ENCODE measurements at regions not wholly inside any gene's neighbourhood (a gene's known extent, or its start where the extent isn't known, plus 50 kb on each side); places are given as distances from the start of the nearest gene placed in this dataset.
"Not testable (repeated sequence)": the region's sequence is repeated elsewhere in the genome, so short reads cannot be mapped to it uniquely, and the experiment has no call there.

DNA sequence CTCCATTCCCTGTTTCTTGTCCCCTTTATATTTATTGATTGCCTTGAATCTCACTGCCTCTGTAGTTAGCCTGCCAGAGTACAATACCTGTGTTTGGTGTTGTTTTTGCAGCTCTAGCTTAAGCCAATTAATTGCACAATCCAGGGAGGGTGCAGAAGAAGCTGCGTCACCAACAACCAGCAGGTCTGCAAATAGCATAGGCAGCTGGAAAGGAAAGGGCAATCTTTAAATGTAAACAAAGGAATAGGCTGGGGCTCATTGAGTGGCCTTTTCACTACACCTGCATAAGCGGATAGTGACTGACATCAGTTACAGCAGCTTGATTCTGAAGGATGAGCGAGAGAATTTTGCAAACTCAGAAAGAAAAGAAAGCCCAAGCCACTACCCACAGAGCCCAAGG, 106.8 kb upstream of the RAI2 start:
- Histone ChIP-seq H3K4me1 (no peaks in the 10 kb centered on the region), H3K4me3 (no peak overlapping the region), H3K36me3 (no peaks in the 10 kb centered on the region), H3K27me3 (no peaks in the 10 kb centered on the region), H3K9me3 (no peaks in the 10 kb centered on the region), H3K27ac (no peak overlapping the region)
- TF ChIP-seq, protein P1, sequence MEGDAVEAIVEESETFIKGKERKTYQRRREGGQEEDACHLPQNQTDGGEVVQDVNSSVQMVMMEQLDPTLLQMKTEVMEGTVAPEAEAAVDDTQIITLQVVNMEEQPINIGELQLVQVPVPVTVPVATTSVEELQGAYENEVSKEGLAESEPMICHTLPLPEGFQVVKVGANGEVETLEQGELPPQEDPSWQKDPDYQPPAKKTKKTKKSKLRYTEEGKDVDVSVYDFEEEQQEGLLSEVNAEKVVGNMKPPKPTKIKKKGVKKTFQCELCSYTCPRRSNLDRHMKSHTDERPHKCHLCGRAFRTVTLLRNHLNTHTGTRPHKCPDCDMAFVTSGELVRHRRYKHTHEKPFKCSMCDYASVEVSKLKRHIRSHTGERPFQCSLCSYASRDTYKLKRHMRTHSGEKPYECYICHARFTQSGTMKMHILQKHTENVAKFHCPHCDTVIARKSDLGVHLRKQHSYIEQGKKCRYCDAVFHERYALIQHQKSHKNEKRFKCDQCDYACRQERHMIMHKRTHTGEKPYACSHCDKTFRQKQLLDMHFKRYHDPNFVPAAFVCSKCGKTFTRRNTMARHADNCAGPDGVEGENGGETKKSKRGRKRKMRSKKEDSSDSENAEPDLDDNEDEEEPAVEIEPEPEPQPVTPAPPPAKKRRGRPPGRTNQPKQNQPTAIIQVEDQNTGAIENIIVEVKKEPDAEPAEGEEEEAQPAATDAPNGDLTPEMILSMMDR (IDR thresholded peaks at IDR 0.05): no peak
- TF ChIP-seq EP300 (IDR thresholded peaks at IDR 0.05) (no peak), POLR2A (IDR thresholded peaks at IDR 0.05) (no peak)
- WGBS, 2 donors: 59 to 61% methylated on average over 3 of the region's 3 CpGs
- no peak for DNase-seq (ENCODE audit: low spot score in 2 of 2)

GRCh38 chrX:17964871-17965270, 103.8 kb upstream of the RAI2 start:
- Histone ChIP-seq H3K4me3 (no peak overlapping the region), H3K4me1 (no peaks in the 10 kb centered on the region), H3K9me3 (no peaks in the 10 kb centered on the region), H3K36me3 (no peaks in the 10 kb centered on the region), H3K27ac (peak overlapping the region in 1 of 4 donors; percentile 54), H3K27me3 (no peaks in the 10 kb centered on the region)
- TF ChIP-seq EP300 (IDR thresholded peaks at IDR 0.05): peak in 1 of 2 donors; percentile 65
- no peak for TF ChIP-seq POLR2A (IDR thresholded peaks at IDR 0.05)
- DNase-seq (ENCODE audit: low spot score in 2 of 2): peak in 1 of 2 donors; percentile 68
- 40 to 50% methylated on average over 1 of the region's 1 CpG for WGBS, 2 donors

DNA sequence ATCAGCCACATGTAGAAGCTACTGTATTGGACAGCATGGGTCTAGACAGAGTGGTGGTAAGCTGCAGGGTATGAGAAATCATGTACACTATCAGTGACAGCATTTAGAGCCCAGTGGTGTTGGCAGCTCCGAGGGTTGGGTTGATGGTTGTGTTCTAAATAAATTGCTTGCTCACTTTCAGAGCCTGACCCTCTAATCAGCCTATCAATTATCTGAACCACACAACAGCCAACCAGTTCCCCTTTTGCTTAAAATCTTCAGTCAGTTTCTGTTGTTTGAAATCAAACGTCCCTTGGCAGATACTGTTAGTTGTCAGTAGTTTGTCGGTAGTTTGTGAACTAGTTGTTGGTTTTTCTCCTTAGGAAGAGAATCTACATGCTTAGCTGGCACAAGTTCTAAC, 99.8 kb upstream of the RAI2 start:
- Histone ChIP-seq H3K4me3 (no peak overlapping the region), H3K9me3 (no peaks in the 10 kb centered on the region), H3K4me1 (no peaks in the 10 kb centered on the region), H3K27ac (no peak overlapping the region), H3K27me3 (no peaks in the 10 kb centered on the region), H3K36me3 (no peaks in the 10 kb centered on the region)
- TF ChIP-seq, protein P1 (IDR thresholded peaks at IDR 0.05): no peak
- TF ChIP-seq POLR2A (IDR thresholded peaks at IDR 0.05): no peak
- TF ChIP-seq EP300 (IDR thresholded peaks at IDR 0.05): no peak
- 76 to 86% methylated on average over 3 of the region's 3 CpGs for WGBS, 2 donors
- no peak for DNase-seq (ENCODE audit: low spot score in 2 of 2)

DNA sequence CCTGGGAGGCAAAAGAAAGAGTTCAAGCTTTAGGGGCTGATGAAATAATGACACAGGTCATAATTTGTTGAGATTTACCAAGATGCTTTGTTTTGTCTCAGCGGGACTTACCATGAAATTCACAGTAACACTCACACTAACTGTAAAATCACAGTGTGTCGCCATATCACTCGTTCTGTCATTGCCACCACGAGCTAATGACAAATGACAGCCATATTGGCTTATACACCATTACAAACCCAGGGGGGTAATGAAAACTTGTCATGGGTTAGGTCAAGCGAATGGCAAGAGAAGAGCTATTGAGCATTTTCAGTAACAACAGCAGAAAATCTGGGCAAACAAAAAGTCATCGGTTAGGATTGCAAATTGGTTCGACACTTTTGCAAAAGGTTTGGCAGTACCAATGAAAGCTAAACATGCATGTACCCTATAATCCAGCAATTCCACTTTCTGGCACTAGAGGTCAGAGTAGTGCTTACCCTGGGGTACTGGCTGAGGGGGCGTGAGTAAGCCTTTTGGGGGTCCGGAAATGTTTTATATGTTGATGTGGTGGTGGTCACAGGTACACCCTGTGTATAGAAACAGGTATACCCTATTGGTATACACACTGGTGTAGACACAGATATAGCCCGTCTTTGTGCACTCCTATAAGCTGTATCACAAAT, 83.9 kb upstream of the RAI2 start:
- DNase-seq (ENCODE audit: low spot score in 2 of 2): peak in 1 of 2 donors; percentile 29

GRCh38 chrX:17941171-17941570, 80.1 kb upstream of the RAI2 start:
- not testable (repeated sequence) for H3K36me3 ChIP-seq; H3K27me3 ChIP-seq; H3K4me3 ChIP-seq; H3K27ac ChIP-seq; H3K4me1 ChIP-seq; DNase-seq (ENCODE audit: low spot score in 2 of 2); H3K9me3 ChIP-seq
- WGBS, 2 donors: 78 to 86% methylated on average over 2 of the region's 2 CpGs

More for the DNA sequence above, 83.9 kb upstream of the RAI2 start:
- TF ChIP-seq, protein P1 (IDR thresholded peaks at IDR 0.05): peak in 1 of 5 experiments; percentile 36
- TF ChIP-seq POLR2A (IDR thresholded peaks at IDR 0.05): no peak
- H3K4me3 ChIP-seq: no peak overlapping the region
- H3K4me1 ChIP-seq: no peaks in the 10 kb centered on the region
- no peaks in the 10 kb centered on the region for H3K9me3 ChIP-seq
- H3K27me3 ChIP-seq: no peaks in the 10 kb centered on the region
- WGBS, 2 donors: 55 to 64% methylated on average over 10 of the region's 10 CpGs
- H3K27ac ChIP-seq: no peak overlapping the region
- H3K36me3 ChIP-seq: no peaks in the 10 kb centered on the region

DNA sequence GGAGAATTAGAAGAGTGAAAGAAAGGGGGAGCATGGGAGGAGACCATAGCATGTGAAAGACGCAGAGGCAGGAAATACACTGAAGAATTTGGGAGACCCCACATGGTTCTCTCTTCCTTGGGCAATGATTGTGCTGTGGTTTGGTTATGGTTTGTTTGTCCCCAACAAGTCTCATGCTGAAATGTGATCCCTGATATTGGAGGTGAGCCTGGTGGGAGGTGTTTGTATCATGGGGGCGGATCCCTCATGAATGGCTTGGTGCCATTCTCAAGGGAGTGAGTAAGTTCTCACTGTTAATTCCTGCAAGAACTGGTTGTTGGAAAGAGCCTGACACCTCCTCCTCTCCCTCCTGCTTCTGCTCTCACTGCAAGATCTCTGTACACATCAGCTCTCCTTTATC, 78.6 kb upstream of the RAI2 start:
- no peak overlapping the region for H3K27ac ChIP-seq
- no peaks in the 10 kb centered on the region for H3K27me3 ChIP-seq
- H3K4me1 ChIP-seq: no peaks in the 10 kb centered on the region
- no peak overlapping the region for H3K4me3 ChIP-seq
- H3K36me3 ChIP-seq: no peaks in the 10 kb centered on the region
- DNase-seq (ENCODE audit: low spot score in 2 of 2): no peak
- H3K9me3 ChIP-seq: no peaks in the 10 kb centered on the region
- 76% methylated on average over 2 of the region's 2 CpGs for WGBS, 2 donors
- no peak for TF ChIP-seq POLR2A (IDR thresholded peaks at IDR 0.05)
- no peak for TF ChIP-seq EP300 (IDR thresholded peaks at IDR 0.05)
- TF ChIP-seq, protein P1 (IDR thresholded peaks at IDR 0.05): no peak

All from tibial nerve (tissue), 4 donors.